ENCODE measurements at regions not wholly inside any gene's neighbourhood (a gene's known extent, or its start where the extent isn't known, plus 50 kb on each side); places are given as distances from the start of the nearest gene placed in this dataset.

GRCh38 chr1:102107441-102107840 is 110.7 kb upstream of the OLFM3 start:
- TF ChIP-seq ZBTB10 (CRISPR knock-in tag; IDR thresholded peaks at IDR 0.05; ENCODE audit: borderline replicate concordance) = no peak
- no peak for TF ChIP-seq EZH2 (conservative IDR thresholded peaks at IDR 0.05; ENCODE audit: low read depth, low read length)
- TF ChIP-seq BCLAF1 (IDR thresholded peaks at IDR 0.05) = no peak
- TF ChIP-seq CREB1 (IDR thresholded peaks at IDR 0.05) = no peak
- TF ChIP-seq CREB1 (CRISPR knock-in tag; IDR thresholded peaks at IDR 0.05) = no peak
- TF ChIP-seq ZBTB21 (CRISPR knock-in tag; IDR thresholded peaks at IDR 0.05) = no peak
- TF ChIP-seq PPARG (CRISPR knock-in tag; conservative IDR thresholded peaks at IDR 0.05) = no peak
- no peak for TF ChIP-seq ARNTL (CRISPR knock-in tag; IDR thresholded peaks at IDR 0.05)
- TF ChIP-seq KDM3A (CRISPR knock-in tag; IDR thresholded peaks at IDR 0.05; ENCODE audit: low read depth) = no peak
- no peak for TF ChIP-seq POLR2AphosphoS5 (IDR thresholded peaks at IDR 0.05; ENCODE audit: low read depth, low read length)
- no peak for TF ChIP-seq CTCF (CRISPR knock-in tag; IDR thresholded peaks at IDR 0.05)
- no peak for TF ChIP-seq SMYD3 (CRISPR knock-in tag; IDR thresholded peaks at IDR 0.05)
- no peak for TF ChIP-seq BRD4 (CRISPR knock-in tag; IDR thresholded peaks at IDR 0.05)
